Left forelimb (tissue), 1 donor: ENCODE measurements at regions not wholly inside any gene's neighbourhood (a gene's known extent, or its start where the extent isn't known, plus 50 kb on each side); places are given as distances from the start of the nearest gene placed in this dataset.

Source experiments
- DNase-seq: peaks from one replicate; pipeline ENCODE4 v3.0.0-alpha.2; 2018; ENCODE audit warnings: low spot score

DNA sequence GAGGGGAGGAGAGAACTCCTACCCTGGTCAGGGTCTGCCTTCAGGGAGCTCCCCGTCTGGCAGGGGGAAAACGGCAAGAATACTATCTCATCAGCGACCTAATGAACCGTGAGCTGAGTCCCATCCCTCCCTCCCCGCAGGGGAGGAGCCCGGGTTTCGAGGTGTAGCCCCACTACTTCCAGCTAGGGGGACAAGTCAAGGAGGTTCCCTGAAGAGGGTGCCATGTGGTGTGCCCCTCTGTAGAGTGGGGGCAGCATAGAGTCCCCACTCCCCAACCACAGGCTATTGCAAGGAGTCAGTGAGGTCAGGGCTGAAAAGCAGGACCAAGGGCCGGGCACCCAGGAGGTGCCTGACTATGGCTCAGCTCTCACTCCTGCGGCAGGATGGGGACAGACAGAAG lies 50.9 kb upstream of the RXRA start:
- DNase-seq: no peak

DNA sequence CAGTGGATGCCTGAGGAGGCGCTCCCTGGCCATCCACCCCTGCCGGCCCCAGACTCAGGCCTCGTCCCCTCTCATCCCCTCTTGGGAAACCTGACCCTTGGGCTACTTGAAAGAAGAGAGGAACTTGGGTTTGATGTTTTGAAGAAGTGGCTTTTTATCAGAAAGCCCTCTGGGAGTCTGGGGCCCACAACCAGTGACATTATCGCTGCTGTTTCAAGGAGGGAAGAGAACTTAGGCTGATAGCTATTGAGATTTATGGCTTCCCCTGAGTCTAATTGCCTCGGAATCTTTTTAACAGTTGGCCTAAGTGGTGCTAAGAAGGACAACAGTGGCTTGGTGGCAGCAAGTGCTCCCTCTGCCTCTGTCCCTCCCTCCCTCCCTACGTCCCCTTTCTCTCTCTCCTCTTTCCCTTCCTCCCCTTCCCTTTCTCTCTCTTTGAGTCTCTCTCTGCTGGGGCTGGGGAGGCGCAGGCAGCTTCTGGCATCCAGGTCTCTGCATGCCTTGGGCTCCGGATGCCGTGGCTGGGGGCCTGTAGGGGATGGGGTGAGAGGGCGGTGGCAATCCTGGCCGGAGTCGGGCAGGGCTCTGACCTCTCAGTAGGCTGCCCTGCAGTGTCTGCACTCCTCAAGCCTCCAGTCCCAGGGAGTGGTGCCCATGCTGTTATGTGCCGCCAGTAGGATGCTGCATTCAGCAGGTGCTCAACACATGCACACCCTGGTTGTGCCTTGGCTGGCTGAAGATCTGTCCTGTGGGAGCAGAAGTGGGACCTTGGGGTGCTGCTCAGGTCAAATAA lies 49.6 kb upstream of the RXRA start:
- DNase-seq: no peak
